ENCODE measurements at regions not wholly inside any gene's neighbourhood (a gene's known extent, or its start where the extent isn't known, plus 50 kb on each side); places are given as distances from the start of the nearest gene placed in this dataset.

DNA sequence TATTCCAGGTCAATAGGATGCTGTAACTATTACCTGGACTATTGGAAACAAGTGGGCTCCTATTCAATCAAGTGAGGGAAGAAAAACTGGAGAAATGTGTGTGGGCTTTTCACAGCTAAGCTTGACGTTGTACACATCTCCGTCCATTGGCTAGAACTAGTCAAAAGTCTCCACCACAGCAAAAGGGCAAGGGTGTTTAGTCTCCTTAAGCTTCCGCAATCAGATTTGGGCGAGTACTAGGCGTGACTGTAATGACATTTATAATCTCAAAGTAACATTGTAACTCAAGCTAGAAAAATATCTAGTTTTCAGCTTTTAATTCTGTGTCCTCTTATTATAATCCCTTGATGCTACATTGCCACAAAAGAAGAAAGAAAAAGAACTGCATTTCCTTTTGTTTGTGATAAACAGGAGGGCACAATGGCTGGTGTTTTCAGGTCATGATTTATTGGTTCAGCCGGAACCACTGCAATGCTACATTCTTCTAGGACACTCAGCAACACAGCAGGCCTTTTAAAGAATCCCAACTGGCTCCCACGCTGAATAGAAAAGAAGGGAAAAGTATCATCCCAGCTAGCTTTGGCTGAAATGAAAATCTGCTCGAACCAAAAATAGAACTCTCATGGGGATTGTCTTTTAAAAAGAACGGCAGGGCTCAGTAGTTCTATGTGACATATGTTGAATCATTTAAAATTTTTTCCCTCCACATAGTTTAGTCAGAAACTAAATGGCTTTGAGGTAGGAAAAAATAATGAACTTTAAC, 387.7 kb downstream of the BTBD3 start:
- no peak for FAIRE-seq
- no peak for DNase-seq (ENCODE audit: insufficient read length, low spot score)
- TF ChIP-seq POLR2AphosphoS5 (IDR thresholded peaks at IDR 0.05; ENCODE audit: low read depth, low read length), result no peak
- no peak for TF ChIP-seq SPI1 (IDR thresholded peaks at IDR 0.05; ENCODE audit: low read depth, low read length)
- no peak for TF ChIP-seq POLR2A (IDR thresholded peaks at IDR 0.05; ENCODE audit: low read depth, low read length)
- TF ChIP-seq PAX5 (IDR thresholded peaks at IDR 0.05; ENCODE audit: insufficient read depth, low read length, severe bottlenecking), result no peak
- no peak for TF ChIP-seq POU2F2 (IDR thresholded peaks at IDR 0.05; ENCODE audit: low read depth, low read length)
- no peak for TF ChIP-seq TAF1 (IDR thresholded peaks at IDR 0.05; ENCODE audit: low read depth, low read length)

GRCh38 chr20:12306107-12306506, 388.4 kb downstream of the BTBD3 start:
- DNase-seq (ENCODE audit: insufficient read length, low spot score) (no peak), FAIRE-seq (no peak)
- TF ChIP-seq PAX5 (IDR thresholded peaks at IDR 0.05; ENCODE audit: insufficient read depth, low read length, severe bottlenecking), result no peak
- TF ChIP-seq POLR2AphosphoS5 (IDR thresholded peaks at IDR 0.05; ENCODE audit: low read depth, low read length), result no peak
- TF ChIP-seq SPI1 (IDR thresholded peaks at IDR 0.05; ENCODE audit: low read depth, low read length), result no peak
- TF ChIP-seq POLR2A (IDR thresholded peaks at IDR 0.05; ENCODE audit: low read depth, low read length), result no peak
- no peak for TF ChIP-seq TAF1 (IDR thresholded peaks at IDR 0.05; ENCODE audit: low read depth, low read length)
- TF ChIP-seq POU2F2 (IDR thresholded peaks at IDR 0.05; ENCODE audit: low read depth, low read length), result no peak

DNA sequence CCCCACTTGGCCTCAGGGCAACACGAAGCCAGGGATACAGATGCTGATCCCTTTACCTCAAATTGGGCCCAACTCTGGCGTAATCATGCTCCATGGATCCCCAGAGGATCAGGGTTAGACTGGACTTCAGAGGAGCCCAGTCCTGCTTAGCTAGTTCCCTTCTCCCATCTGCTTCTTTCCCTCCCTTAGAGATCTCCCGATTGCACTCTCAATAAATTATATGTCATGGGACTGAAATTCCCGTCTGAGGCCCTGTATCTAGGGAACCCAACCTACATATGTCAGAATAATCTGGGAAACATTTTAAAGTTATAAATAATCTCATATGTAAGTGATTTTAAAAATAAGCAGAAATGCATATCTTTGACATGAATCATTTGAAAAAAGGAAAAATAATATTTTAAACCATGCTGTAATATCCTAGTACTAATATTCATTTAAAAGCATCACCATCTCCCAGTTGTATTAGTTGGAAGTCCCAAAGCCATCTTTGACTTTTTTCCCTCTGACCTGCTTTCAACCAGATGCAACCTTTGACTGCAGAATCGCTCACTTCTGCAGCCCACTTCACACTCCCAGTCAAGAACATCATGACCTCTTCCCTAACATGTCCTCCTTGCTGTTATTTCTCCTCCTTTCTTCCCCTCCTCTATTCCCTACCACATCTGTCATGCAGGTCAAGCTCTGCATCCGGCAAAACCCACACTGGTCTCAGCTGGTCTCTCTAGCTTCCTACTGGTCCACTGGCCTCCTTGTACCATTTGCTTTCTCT, 393.6 kb downstream of the BTBD3 start:
- DNase-seq (ENCODE audit: insufficient read length, low spot score), result no peak
- FAIRE-seq, result no peak
- TF ChIP-seq SPI1 (IDR thresholded peaks at IDR 0.05; ENCODE audit: low read depth, low read length), result no peak
- no peak for TF ChIP-seq POU2F2 (IDR thresholded peaks at IDR 0.05; ENCODE audit: low read depth, low read length)
- no peak for TF ChIP-seq TAF1 (IDR thresholded peaks at IDR 0.05; ENCODE audit: low read depth, low read length)
- TF ChIP-seq POLR2A (IDR thresholded peaks at IDR 0.05; ENCODE audit: low read depth, low read length), result no peak
- no peak for TF ChIP-seq PAX5 (IDR thresholded peaks at IDR 0.05; ENCODE audit: insufficient read depth, low read length, severe bottlenecking)
- no peak for TF ChIP-seq POLR2AphosphoS5 (IDR thresholded peaks at IDR 0.05; ENCODE audit: low read depth, low read length)

- no peak for FAIRE-seq
- no peak for TF ChIP-seq POU2F2 (IDR thresholded peaks at IDR 0.05; ENCODE audit: low read depth, low read length)
- TF ChIP-seq PAX5 (IDR thresholded peaks at IDR 0.05; ENCODE audit: insufficient read depth, low read length, severe bottlenecking), result no peak
- no peak for TF ChIP-seq SPI1 (IDR thresholded peaks at IDR 0.05; ENCODE audit: low read depth, low read length)
- no peak for TF ChIP-seq TAF1 (IDR thresholded peaks at IDR 0.05; ENCODE audit: low read depth, low read length)
- no peak for TF ChIP-seq POLR2AphosphoS5 (IDR thresholded peaks at IDR 0.05; ENCODE audit: low read depth, low read length)
- no peak for TF ChIP-seq POLR2A (IDR thresholded peaks at IDR 0.05; ENCODE audit: low read depth, low read length)
- DNase-seq (ENCODE audit: insufficient read length, low spot score), result no peak
Measured at GRCh38 chr20:12315652-12316051, 398.0 kb downstream of the BTBD3 start.

GRCh38 chr20:12316794-12317193, 399.1 kb downstream of the BTBD3 start:
- DNase-seq (ENCODE audit: insufficient read length, low spot score), result no peak
- TF ChIP-seq POLR2A (IDR thresholded peaks at IDR 0.05; ENCODE audit: low read depth, low read length), result no peak
- TF ChIP-seq SPI1 (IDR thresholded peaks at IDR 0.05; ENCODE audit: low read depth, low read length), result no peak
- TF ChIP-seq TAF1 (IDR thresholded peaks at IDR 0.05; ENCODE audit: low read depth, low read length), result no peak
- no peak for TF ChIP-seq POU2F2 (IDR thresholded peaks at IDR 0.05; ENCODE audit: low read depth, low read length)
- no peak for TF ChIP-seq POLR2AphosphoS5 (IDR thresholded peaks at IDR 0.05; ENCODE audit: low read depth, low read length)
- TF ChIP-seq PAX5 (IDR thresholded peaks at IDR 0.05; ENCODE audit: insufficient read depth, low read length, severe bottlenecking), result no peak
- no peak for FAIRE-seq

GRCh38 chr20:12317433-12317832, 399.7 kb downstream of the BTBD3 start:
- no peak for FAIRE-seq
- TF ChIP-seq TAF1 (IDR thresholded peaks at IDR 0.05; ENCODE audit: low read depth, low read length), result no peak
- TF ChIP-seq SPI1 (IDR thresholded peaks at IDR 0.05; ENCODE audit: low read depth, low read length), result no peak
- no peak for TF ChIP-seq POLR2AphosphoS5 (IDR thresholded peaks at IDR 0.05; ENCODE audit: low read depth, low read length)
- no peak for TF ChIP-seq PAX5 (IDR thresholded peaks at IDR 0.05; ENCODE audit: insufficient read depth, low read length, severe bottlenecking)
- no peak for TF ChIP-seq POLR2A (IDR thresholded peaks at IDR 0.05; ENCODE audit: low read depth, low read length)
- TF ChIP-seq POU2F2 (IDR thresholded peaks at IDR 0.05; ENCODE audit: low read depth, low read length), result no peak
- no peak for DNase-seq (ENCODE audit: insufficient read length, low spot score)

DNA sequence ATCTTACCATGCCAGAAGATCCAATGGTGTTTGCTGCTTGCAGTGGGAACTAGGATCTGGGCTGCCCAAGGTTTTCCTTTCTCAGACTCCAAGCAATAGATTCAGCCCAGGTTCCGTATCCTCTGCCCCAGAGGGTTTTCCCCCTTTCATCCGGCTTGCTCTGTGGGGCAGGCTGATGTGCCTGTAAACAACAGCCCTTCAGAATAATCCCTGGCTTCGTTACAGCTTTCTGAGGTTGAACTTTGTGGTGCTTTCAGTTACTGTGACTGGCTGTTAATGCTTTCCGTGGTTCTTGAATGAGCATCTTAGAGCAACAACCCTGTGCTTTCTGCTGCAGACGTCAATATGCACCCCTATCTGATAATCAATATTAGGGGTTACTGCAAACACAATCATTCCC, 400.4 kb downstream of the BTBD3 start:
- TF ChIP-seq SPI1 (IDR thresholded peaks at IDR 0.05; ENCODE audit: low read depth, low read length) (no peak), TAF1 (IDR thresholded peaks at IDR 0.05; ENCODE audit: low read depth, low read length) (no peak), POU2F2 (IDR thresholded peaks at IDR 0.05; ENCODE audit: low read depth, low read length) (no peak), PAX5 (IDR thresholded peaks at IDR 0.05; ENCODE audit: insufficient read depth, low read length, severe bottlenecking) (no peak), POLR2AphosphoS5 (IDR thresholded peaks at IDR 0.05; ENCODE audit: low read depth, low read length) (no peak), POLR2A (IDR thresholded peaks at IDR 0.05; ENCODE audit: low read depth, low read length) (no peak)
- no peak for DNase-seq (ENCODE audit: insufficient read length, low spot score)
- FAIRE-seq, result no peak

GRCh38 chr20:12321736-12322135, 404.0 kb downstream of the BTBD3 start:
- no peak for FAIRE-seq
- no peak for DNase-seq (ENCODE audit: insufficient read length, low spot score)
- no peak for TF ChIP-seq PAX5 (IDR thresholded peaks at IDR 0.05; ENCODE audit: insufficient read depth, low read length, severe bottlenecking)
- TF ChIP-seq SPI1 (IDR thresholded peaks at IDR 0.05; ENCODE audit: low read depth, low read length), result no peak
- no peak for TF ChIP-seq POLR2AphosphoS5 (IDR thresholded peaks at IDR 0.05; ENCODE audit: low read depth, low read length)
- TF ChIP-seq POU2F2 (IDR thresholded peaks at IDR 0.05; ENCODE audit: low read depth, low read length), result no peak
- no peak for TF ChIP-seq POLR2A (IDR thresholded peaks at IDR 0.05; ENCODE audit: low read depth, low read length)
- no peak for TF ChIP-seq TAF1 (IDR thresholded peaks at IDR 0.05; ENCODE audit: low read depth, low read length)

DNA sequence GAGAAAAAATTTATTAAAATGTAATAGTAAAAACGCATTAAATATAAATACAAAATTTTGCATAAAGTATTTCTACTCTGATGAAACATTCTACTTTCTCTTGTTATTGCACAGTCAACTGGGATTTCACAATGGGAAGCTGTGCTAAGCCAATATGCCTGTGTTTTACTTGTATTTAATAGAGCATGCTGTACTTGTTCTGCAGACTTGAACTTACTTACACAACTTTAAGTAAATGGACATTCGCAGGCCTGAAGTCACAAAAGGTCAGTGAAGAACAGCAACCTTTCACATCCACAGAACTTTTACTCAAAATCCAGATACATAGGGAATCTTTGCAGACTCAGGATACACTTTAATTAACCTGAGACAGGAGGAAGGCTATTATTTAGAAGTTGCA, 409.5 kb downstream of the BTBD3 start:
- no peak for DNase-seq (ENCODE audit: insufficient read length, low spot score)
- FAIRE-seq, result no peak
- TF ChIP-seq PAX5 (IDR thresholded peaks at IDR 0.05; ENCODE audit: insufficient read depth, low read length, severe bottlenecking) (no peak), SPI1 (IDR thresholded peaks at IDR 0.05; ENCODE audit: low read depth, low read length) (no peak), POLR2AphosphoS5 (IDR thresholded peaks at IDR 0.05; ENCODE audit: low read depth, low read length) (no peak), POLR2A (IDR thresholded peaks at IDR 0.05; ENCODE audit: low read depth, low read length) (no peak), TAF1 (IDR thresholded peaks at IDR 0.05; ENCODE audit: low read depth, low read length) (no peak), POU2F2 (IDR thresholded peaks at IDR 0.05; ENCODE audit: low read depth, low read length) (no peak)

Data from GM12891 (cell line).